Uterus (tissue), 3 donors: ENCODE measurements at regions not wholly inside any gene's neighbourhood (a gene's known extent, or its start where the extent isn't known, plus 50 kb on each side); places are given as distances from the start of the nearest gene placed in this dataset.

Experiments
- DNase-seq, 2 donors: peaks; one replicate each; pipeline ENCODE4 v3.0.0-alpha.2; 2019 to 2020
- H3K27ac ChIP-seq, 2 donors: fragments of 200-600 bp; sonication (generic); 1 replicate in 1 of 2; 2 replicates in 1 of 2; pipeline ENCODE4 v1.5.1; 2016 to 2018
- H3K27me3 ChIP-seq, 2 donors: fragments of 200-600 bp; sonication (generic); one replicate each; pipeline ENCODE4 v1.5.1; 2018 to 2019; ENCODE audit warnings: control low read depth in 1 of 2
- H3K36me3 ChIP-seq, 2 donors: fragments of 200-600 bp; sonication (generic); one replicate each; pipeline ENCODE4 v1.5.1; 2019; ENCODE audit warnings: control low read depth in 1 of 2
- H3K4me1 ChIP-seq, 2 donors: fragments of 200-600 bp; sonication (generic); one replicate each; pipeline ENCODE4 v1.5.1; 2018 to 2019; ENCODE audit warnings: control low read depth in 1 of 2
- H3K4me3 ChIP-seq, 2 donors: fragments of 200-600 bp; sonication (generic); 1 replicate in 1 of 2; 2 replicates in 1 of 2; pipeline ENCODE4 v1.5.1; 2018 to 2019; ENCODE audit warnings: mild to moderate bottlenecking in 1 of 2
- H3K9me3 ChIP-seq, 2 donors: fragments of 200-600 bp; sonication (generic); one replicate each; pipeline ENCODE4 v1.5.1; 2019; ENCODE audit warnings: control low read depth in 1 of 2
- POLR2A ChIP-seq, 2 donors: fragments of 450-650 bp; IDR thresholded peaks; one replicate each; pipeline ENCODE4 v1.6.1; 2016; ENCODE audit warnings: antibody characterized with exemption in 2 of 2, mild to moderate bottlenecking in 1 of 2, moderate library complexity in 1 of 2
- intact Hi-C: fragments of 100-400 bp; cut with DNase I; formaldehyde crosslinking; loops from one replicate; pipeline ENCODE4 v1.15.1; 2023; ENCODE audit warnings: low total_unique reads
- TF ChIP-seq, protein P1 (sequence below), 4 experiments: fragments of 200-600 bp in 2 of 4; fragments of 450-650 bp in 2 of 4; sonication (generic) in 2 of 4; IDR thresholded peaks; one replicate each; pipeline ENCODE4 v1.5.1; 2016 to 2019; ENCODE audit warnings: antibody characterized with exemption in 4 of 4, mild to moderate bottlenecking in 2 of 4, moderate library complexity in 1 of 4
- donor health status: DM: yes; HTN: yes; CAD: no.

GRCh38 chr14:85423889-85424288, 106.1 kb upstream of the FLRT2 start:
- no peak for TF ChIP-seq POLR2A (IDR thresholded peaks at IDR 0.05)
- TF ChIP-seq, protein P1, sequence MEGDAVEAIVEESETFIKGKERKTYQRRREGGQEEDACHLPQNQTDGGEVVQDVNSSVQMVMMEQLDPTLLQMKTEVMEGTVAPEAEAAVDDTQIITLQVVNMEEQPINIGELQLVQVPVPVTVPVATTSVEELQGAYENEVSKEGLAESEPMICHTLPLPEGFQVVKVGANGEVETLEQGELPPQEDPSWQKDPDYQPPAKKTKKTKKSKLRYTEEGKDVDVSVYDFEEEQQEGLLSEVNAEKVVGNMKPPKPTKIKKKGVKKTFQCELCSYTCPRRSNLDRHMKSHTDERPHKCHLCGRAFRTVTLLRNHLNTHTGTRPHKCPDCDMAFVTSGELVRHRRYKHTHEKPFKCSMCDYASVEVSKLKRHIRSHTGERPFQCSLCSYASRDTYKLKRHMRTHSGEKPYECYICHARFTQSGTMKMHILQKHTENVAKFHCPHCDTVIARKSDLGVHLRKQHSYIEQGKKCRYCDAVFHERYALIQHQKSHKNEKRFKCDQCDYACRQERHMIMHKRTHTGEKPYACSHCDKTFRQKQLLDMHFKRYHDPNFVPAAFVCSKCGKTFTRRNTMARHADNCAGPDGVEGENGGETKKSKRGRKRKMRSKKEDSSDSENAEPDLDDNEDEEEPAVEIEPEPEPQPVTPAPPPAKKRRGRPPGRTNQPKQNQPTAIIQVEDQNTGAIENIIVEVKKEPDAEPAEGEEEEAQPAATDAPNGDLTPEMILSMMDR (IDR thresholded peaks at IDR 0.05): no peak
- no peak overlapping the region for H3K27ac ChIP-seq
- no peak for DNase-seq
- no peaks in the 10 kb centered on the region for H3K4me1 ChIP-seq
- no peaks in the 10 kb centered on the region for H3K27me3 ChIP-seq
- no peak overlapping the region for H3K4me3 ChIP-seq
- intact Hi-C loops: no loop called here
- H3K9me3 ChIP-seq: no peaks in the 10 kb centered on the region
- H3K36me3 ChIP-seq: no peaks in the 10 kb centered on the region

- no peaks in the 10 kb centered on the region for H3K4me1 ChIP-seq
- no peak for DNase-seq
- H3K4me3 ChIP-seq: no peak overlapping the region
- no peaks in the 10 kb centered on the region for H3K9me3 ChIP-seq
- no peak overlapping the region for H3K27ac ChIP-seq
- H3K36me3 ChIP-seq: no peaks in the 10 kb centered on the region
- H3K27me3 ChIP-seq: no peaks in the 10 kb centered on the region
- TF ChIP-seq POLR2A (IDR thresholded peaks at IDR 0.05): no peak
- TF ChIP-seq, protein P1 (IDR thresholded peaks at IDR 0.05): no peak
- intact Hi-C loops: no loop called here
These were observed 104.4 kb upstream of the FLRT2 start for GRCh38 chr14:85425507-85425906.

GRCh38 chr14:85426068-85426935, 103.6 kb upstream of the FLRT2 start:
- TF ChIP-seq, protein P1 (IDR thresholded peaks at IDR 0.05): no peak
- TF ChIP-seq POLR2A (IDR thresholded peaks at IDR 0.05): no peak
- H3K36me3 ChIP-seq: no peaks in the 10 kb centered on the region

DNA sequence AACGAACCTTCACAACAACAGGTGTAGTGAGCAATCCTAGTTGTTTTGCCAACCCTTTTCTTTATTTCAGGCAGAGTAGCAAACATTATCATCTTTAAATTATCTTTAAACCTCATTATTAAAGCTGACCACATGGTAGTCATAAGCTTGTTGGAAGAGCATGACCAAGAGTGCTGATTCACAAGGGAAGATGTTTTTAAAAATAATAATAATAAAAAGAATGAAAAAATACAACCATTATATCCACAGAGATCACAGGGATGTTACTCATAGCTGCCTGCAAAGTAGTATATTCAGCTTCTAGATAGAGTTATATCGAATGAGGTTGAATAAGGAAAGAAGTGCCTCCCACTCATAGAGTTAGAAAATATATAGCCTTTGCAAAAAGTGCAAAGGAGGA, 101.0 kb upstream of the FLRT2 start:
- Histone ChIP-seq H3K27me3 (no peaks in the 10 kb centered on the region), H3K4me1 (no peaks in the 10 kb centered on the region), H3K9me3 (no peaks in the 10 kb centered on the region), H3K36me3 (no peaks in the 10 kb centered on the region), H3K4me3 (no peak overlapping the region), H3K27ac (no peak overlapping the region)
- DNase-seq: no peak
- TF ChIP-seq POLR2A (IDR thresholded peaks at IDR 0.05): no peak
- TF ChIP-seq, protein P1 (IDR thresholded peaks at IDR 0.05): no peak
- intact Hi-C loops: no loop called here

More at GRCh38 chr14:85426068-85426935, 103.6 kb upstream of the FLRT2 start:
- H3K4me3 ChIP-seq: no peak overlapping the region
- no peaks in the 10 kb centered on the region for H3K4me1 ChIP-seq
- H3K9me3 ChIP-seq: no peaks in the 10 kb centered on the region
- intact Hi-C loops: no loop called here
- H3K27me3 ChIP-seq: no peaks in the 10 kb centered on the region
- no peak overlapping the region for H3K27ac ChIP-seq
- DNase-seq: no peak

- Histone ChIP-seq H3K4me3 (no peak overlapping the region), H3K27ac (no peak overlapping the region), H3K27me3 (no peaks in the 10 kb centered on the region), H3K4me1 (no peaks in the 10 kb centered on the region), H3K9me3 (no peaks in the 10 kb centered on the region), H3K36me3 (no peaks in the 10 kb centered on the region)
- DNase-seq: no peak
- intact Hi-C loops: no loop called here
- TF ChIP-seq POLR2A (IDR thresholded peaks at IDR 0.05): no peak
- TF ChIP-seq, protein P1 (IDR thresholded peaks at IDR 0.05): no peak
These were observed 92.8 kb upstream of the FLRT2 start for GRCh38 chr14:85437148-85437547.
